ENCODE measurements at regions not wholly inside any gene's neighbourhood (a gene's known extent, or its start where the extent isn't known, plus 50 kb on each side); places are given as distances from the start of the nearest gene placed in this dataset.

DNA sequence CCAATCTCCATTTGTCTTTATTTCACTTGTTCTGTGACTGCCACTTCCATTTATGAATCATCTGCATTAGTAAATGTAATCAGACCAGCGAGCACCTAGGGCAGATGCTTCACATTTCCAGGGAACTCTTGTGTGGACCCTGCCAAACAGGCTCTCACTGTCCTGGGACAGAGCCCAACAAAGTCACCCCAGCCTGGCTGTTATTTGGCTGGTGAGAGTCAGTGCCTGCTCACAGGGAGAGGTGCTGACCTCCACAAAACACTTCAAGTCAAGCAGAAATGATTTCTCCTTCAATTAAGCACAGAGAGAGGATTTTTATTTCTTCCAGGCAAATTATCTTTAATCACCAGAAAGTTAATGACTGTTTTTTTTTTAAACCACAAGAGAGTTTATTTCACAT, 568.0 kb downstream of the MTRR start:
- Histone ChIP-seq H3K4me1 (no peaks in the 10 kb centered on the region), H3K27me3 (no peaks in the 10 kb centered on the region), H3K36me3 (no peaks in the 10 kb centered on the region), H3K27ac (no peak overlapping the region), H3K4me3 (no peak overlapping the region), H3K9me3 (no peaks in the 10 kb centered on the region)
- intact Hi-C loops (cut with DNase I), result no loop called here
- TF ChIP-seq POLR2AphosphoS5 (IDR thresholded peaks at IDR 0.05; ENCODE audit: insufficient read depth in 1 of 2, low read depth in 1 of 2) (no peak), POLR2A (IDR thresholded peaks at IDR 0.05) (no peak)
- TF ChIP-seq, protein P1, sequence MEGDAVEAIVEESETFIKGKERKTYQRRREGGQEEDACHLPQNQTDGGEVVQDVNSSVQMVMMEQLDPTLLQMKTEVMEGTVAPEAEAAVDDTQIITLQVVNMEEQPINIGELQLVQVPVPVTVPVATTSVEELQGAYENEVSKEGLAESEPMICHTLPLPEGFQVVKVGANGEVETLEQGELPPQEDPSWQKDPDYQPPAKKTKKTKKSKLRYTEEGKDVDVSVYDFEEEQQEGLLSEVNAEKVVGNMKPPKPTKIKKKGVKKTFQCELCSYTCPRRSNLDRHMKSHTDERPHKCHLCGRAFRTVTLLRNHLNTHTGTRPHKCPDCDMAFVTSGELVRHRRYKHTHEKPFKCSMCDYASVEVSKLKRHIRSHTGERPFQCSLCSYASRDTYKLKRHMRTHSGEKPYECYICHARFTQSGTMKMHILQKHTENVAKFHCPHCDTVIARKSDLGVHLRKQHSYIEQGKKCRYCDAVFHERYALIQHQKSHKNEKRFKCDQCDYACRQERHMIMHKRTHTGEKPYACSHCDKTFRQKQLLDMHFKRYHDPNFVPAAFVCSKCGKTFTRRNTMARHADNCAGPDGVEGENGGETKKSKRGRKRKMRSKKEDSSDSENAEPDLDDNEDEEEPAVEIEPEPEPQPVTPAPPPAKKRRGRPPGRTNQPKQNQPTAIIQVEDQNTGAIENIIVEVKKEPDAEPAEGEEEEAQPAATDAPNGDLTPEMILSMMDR (IDR thresholded peaks at IDR 0.05), result no peak
- no peak for DNase-seq (ENCODE audit: extremely low spot score in 2 of 2)

DNA sequence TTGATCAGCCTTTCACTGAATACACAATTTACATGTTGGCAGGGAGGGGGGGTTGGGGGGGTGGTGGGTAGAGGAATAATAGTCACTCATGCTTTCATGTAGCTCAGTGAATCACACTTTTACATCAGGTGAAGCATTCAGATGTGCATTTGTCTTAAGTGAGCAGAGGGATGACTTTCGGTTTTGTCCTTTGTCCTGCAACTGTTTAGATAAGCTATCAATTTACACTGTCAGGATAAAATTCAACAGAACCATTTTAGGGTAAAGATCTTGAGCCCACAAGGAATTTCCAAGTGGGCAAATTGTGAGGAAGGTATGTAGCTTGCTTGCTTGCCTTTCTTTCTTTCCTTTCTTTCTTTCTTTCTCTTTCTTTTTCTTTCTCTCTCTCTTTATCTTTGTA, 576.2 kb downstream of the MTRR start:
- no peak for DNase-seq (ENCODE audit: extremely low spot score in 2 of 2)
- no peaks in the 10 kb centered on the region for H3K4me1 ChIP-seq
- no peaks in the 10 kb centered on the region for H3K9me3 ChIP-seq
- H3K4me3 ChIP-seq, result no peak overlapping the region
- TF ChIP-seq, protein P1 (IDR thresholded peaks at IDR 0.05), result no peak
- no peak for TF ChIP-seq POLR2AphosphoS5 (IDR thresholded peaks at IDR 0.05; ENCODE audit: insufficient read depth in 1 of 2, low read depth in 1 of 2)
- no peak for TF ChIP-seq POLR2A (IDR thresholded peaks at IDR 0.05)
- no peaks in the 10 kb centered on the region for H3K27me3 ChIP-seq
- H3K36me3 ChIP-seq, result no peaks in the 10 kb centered on the region
- intact Hi-C loops (cut with DNase I), result no loop called here
- no peak overlapping the region for H3K27ac ChIP-seq

DNA sequence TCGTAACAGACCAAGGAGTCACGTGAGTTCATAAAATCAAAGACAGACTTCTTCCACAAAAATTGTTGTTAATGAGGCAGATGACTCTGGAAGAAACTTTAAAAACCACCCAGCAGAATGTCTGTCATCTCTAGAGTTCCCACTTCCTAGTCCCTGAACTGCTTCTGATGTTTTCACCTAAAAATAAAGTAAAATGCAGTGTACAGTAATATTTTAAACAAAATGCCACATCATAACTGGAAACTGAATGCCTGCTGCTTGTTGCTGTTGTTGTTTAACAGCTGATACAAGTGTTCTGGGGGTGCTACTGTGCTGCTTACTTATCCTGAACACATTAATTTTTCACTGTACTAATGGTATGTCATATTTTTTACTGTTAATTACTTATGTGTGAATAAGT, 577.2 kb downstream of the MTRR start:
- intact Hi-C loops (cut with DNase I), result no loop called here
- Histone ChIP-seq H3K9me3 (no peaks in the 10 kb centered on the region), H3K27me3 (no peaks in the 10 kb centered on the region), H3K27ac (no peak overlapping the region), H3K4me3 (no peak overlapping the region), H3K4me1 (no peaks in the 10 kb centered on the region), H3K36me3 (no peaks in the 10 kb centered on the region)
- no peak for DNase-seq (ENCODE audit: extremely low spot score in 2 of 2)
- TF ChIP-seq POLR2A (IDR thresholded peaks at IDR 0.05) (no peak), POLR2AphosphoS5 (IDR thresholded peaks at IDR 0.05; ENCODE audit: insufficient read depth in 1 of 2, low read depth in 1 of 2) (no peak)
- TF ChIP-seq, protein P1 (IDR thresholded peaks at IDR 0.05), result no peak

DNA sequence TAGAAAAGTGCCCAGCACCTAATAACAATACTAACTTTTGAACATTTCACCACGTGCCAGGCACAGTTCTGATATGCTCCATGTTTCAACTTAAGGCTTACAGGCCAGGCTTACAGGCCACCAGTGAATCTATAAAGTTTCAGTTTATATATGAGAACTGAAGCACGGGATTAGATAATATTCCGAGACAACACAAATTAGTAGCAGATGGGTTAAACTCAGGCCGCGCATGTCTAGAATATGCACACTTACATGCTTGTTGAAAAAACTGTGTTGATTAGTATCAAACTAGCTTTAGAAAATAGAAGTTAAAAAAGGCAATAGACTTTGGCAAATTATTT, 587.9 kb downstream of the MTRR start:
- H3K4me3 ChIP-seq, result peak overlapping the region in 1 of 2 donors; percentile 84
- intact Hi-C loops (cut with DNase I), result no loop called here

More for the DNA sequence above, 587.9 kb downstream of the MTRR start:
- peak overlapping the region; percentile 72 for H3K27ac ChIP-seq
- no peak for TF ChIP-seq POLR2A (IDR thresholded peaks at IDR 0.05)
- no peak for TF ChIP-seq POLR2AphosphoS5 (IDR thresholded peaks at IDR 0.05; ENCODE audit: insufficient read depth in 1 of 2, low read depth in 1 of 2)
- TF ChIP-seq, protein P1 (IDR thresholded peaks at IDR 0.05), result no peak
- no peaks in the 10 kb centered on the region for H3K9me3 ChIP-seq
- DNase-seq (ENCODE audit: extremely low spot score in 2 of 2), result no peak
- no peaks in the 10 kb centered on the region for H3K27me3 ChIP-seq
- no peaks in the 10 kb centered on the region for H3K36me3 ChIP-seq
- peaks cover 19% of the 10 kb centered on the region for H3K4me1 ChIP-seq
